Tibial nerve (tissue), 4 donors: ENCODE measurements at regions not wholly inside any gene's neighbourhood (a gene's known extent, or its start where the extent isn't known, plus 50 kb on each side); places are given as distances from the start of the nearest gene placed in this dataset.

ENCODE experiments used
- DNase-seq, 2 donors: peaks; one replicate each; pipeline ENCODE4 v3.0.0-alpha.2; 2019; ENCODE audit warnings: low spot score in 2 of 2
- H3K27ac ChIP-seq, 4 donors: fragments of 200-600 bp; sonication (generic) in 3 of 4; one replicate each; pipeline ENCODE4 v1.5.1; 2017 to 2019; ENCODE audit warnings: mild to moderate bottlenecking in 1 of 4
- H3K27me3 ChIP-seq, 2 donors: fragments of 200-600 bp; sonication (generic) in 1 of 2; one replicate each; pipeline versions ENCODE4 v1.5.1 to v1.6.0; 2017 to 2019
- H3K36me3 ChIP-seq, 3 donors: fragments of 200-600 bp; sonication (generic); one replicate each; pipeline ENCODE4 v1.5.1; 2018 to 2019
- H3K4me1 ChIP-seq, 4 donors: fragments of 200-600 bp; sonication (generic) in 3 of 4; one replicate each; pipeline ENCODE4 v1.5.1; 2017 to 2019
- H3K4me3 ChIP-seq, 4 donors: fragments of 200-600 bp; sonication (generic) in 3 of 4; one replicate each; pipeline ENCODE4 v1.5.1; 2017 to 2019; ENCODE audit warnings: mild to moderate bottlenecking in 1 of 4, moderate library complexity in 1 of 4
- H3K9me3 ChIP-seq, 4 donors: fragments of 200-600 bp; sonication (generic) in 3 of 4; one replicate each; pipeline ENCODE4 v1.5.1; 2017 to 2019
- EP300 ChIP-seq, 2 donors: sonication (generic); formaldehyde crosslinking; IDR thresholded peaks; one replicate each; pipeline ENCODE4 v1.6.1; 2017; ENCODE audit warnings: antibody characterized with exemption in 2 of 2, mild to moderate bottlenecking in 1 of 2
- POLR2A ChIP-seq, 2 donors: fragments of 450-650 bp; IDR thresholded peaks; one replicate each; pipeline ENCODE4 v1.6.1; 2017; ENCODE audit warnings: antibody characterized with exemption in 2 of 2, mild to moderate bottlenecking in 2 of 2, moderate library complexity in 2 of 2
- WGBS, 2 donors: methylation state at CpG; one replicate each; pipeline ENCODE4 v1.1.5; 2018; 5-methylcytosine and 5-hydroxymethylcytosine counted together
- TF ChIP-seq, protein P1 (sequence below), 5 experiments: fragments of 200-600 bp in 3 of 5; fragments of 450-650 bp in 2 of 5; sonication (generic) in 3 of 5; IDR thresholded peaks; one replicate each; pipeline ENCODE4 v1.5.1; 2016 to 2019; ENCODE audit warnings: antibody characterized with exemption in 5 of 5, mild to moderate bottlenecking in 3 of 5, moderate library complexity in 2 of 5

GRCh38 chr6:6998194-6998569 lies 109.6 kb upstream of the RREB1 start:
- 57 to 61% methylated on average over 6 of the region's 6 CpGs for WGBS, 2 donors
- Histone ChIP-seq H3K36me3 (no peaks in the 10 kb centered on the region), H3K27me3 (no peaks in the 10 kb centered on the region), H3K9me3 (peaks cover 0 to 7% (median 0%) of the 10 kb centered on the region in 4 donors), H3K27ac (no peak overlapping the region), H3K4me3 (no peak overlapping the region), H3K4me1 (no peaks in the 10 kb centered on the region)
- DNase-seq = no peak
- no peak for TF ChIP-seq EP300 (IDR thresholded peaks at IDR 0.05)
- TF ChIP-seq, protein P1, sequence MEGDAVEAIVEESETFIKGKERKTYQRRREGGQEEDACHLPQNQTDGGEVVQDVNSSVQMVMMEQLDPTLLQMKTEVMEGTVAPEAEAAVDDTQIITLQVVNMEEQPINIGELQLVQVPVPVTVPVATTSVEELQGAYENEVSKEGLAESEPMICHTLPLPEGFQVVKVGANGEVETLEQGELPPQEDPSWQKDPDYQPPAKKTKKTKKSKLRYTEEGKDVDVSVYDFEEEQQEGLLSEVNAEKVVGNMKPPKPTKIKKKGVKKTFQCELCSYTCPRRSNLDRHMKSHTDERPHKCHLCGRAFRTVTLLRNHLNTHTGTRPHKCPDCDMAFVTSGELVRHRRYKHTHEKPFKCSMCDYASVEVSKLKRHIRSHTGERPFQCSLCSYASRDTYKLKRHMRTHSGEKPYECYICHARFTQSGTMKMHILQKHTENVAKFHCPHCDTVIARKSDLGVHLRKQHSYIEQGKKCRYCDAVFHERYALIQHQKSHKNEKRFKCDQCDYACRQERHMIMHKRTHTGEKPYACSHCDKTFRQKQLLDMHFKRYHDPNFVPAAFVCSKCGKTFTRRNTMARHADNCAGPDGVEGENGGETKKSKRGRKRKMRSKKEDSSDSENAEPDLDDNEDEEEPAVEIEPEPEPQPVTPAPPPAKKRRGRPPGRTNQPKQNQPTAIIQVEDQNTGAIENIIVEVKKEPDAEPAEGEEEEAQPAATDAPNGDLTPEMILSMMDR (IDR thresholded peaks at IDR 0.05) = no peak
- TF ChIP-seq POLR2A (IDR thresholded peaks at IDR 0.05) = no peak

GRCh38 chr6:7000825-7001777 lies 106.7 kb upstream of the RREB1 start:
- Histone ChIP-seq H3K36me3 (no peaks in the 10 kb centered on the region), H3K9me3 (peaks cover 0 to 7% (median 0%) of the 10 kb centered on the region in 4 donors), H3K27me3 (no peaks in the 10 kb centered on the region), H3K27ac (no peak overlapping the region), H3K4me3 (no peak overlapping the region), H3K4me1 (no peaks in the 10 kb centered on the region)
- 90 to 95% methylated on average over 3 of the region's 3 CpGs for WGBS, 2 donors
- TF ChIP-seq EP300 (IDR thresholded peaks at IDR 0.05) = no peak
- TF ChIP-seq, protein P1 (IDR thresholded peaks at IDR 0.05) = no peak
- TF ChIP-seq POLR2A (IDR thresholded peaks at IDR 0.05) = no peak
- no peak for DNase-seq

GRCh38 chr6:7003041-7003440 lies 104.7 kb upstream of the RREB1 start:
- WGBS, 2 donors = 90% methylated on average over 8 to 9 of the region's 9 CpGs
- no peaks in the 10 kb centered on the region for H3K36me3 ChIP-seq

DNA sequence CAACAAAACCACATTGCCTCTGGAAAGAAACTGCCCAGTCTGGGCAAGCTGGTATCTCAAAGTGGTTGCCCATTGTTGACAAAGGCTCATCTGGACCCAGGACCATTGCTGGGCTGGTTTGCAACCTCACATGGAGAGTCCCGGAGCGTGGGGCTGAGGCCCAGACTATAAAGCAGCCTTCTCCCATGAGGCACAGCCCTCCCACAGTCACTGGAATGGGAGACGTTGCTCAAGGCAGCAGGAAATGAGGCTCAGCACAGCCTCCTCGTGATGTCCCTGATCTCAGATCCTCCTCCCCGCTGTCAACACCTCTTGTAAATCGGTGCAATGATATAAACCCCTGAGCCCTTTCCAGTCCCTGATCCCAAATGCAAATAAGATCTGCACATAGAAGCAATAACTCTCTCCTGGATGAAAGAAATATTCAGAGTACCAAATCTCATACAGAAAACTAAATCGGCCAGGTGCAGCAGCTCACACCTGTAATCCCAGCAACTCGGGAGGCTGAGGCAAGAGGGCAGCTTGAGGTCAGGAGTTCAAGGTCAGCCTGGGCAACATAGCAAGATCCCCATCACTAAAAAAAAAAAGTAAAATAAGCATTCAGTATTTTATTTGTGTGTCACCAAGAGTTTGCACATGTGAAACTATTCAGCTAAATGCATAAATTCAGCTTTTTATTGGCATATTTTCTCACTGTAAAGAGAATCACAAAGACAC lies 103.0 kb upstream of the RREB1 start:
- WGBS, 2 donors = 62 to 68% methylated on average over 6 to 8 of the region's 8 CpGs
- no peaks in the 10 kb centered on the region for H3K27me3 ChIP-seq
- no peak overlapping the region for H3K4me3 ChIP-seq
- H3K4me1 ChIP-seq = no peaks in the 10 kb centered on the region
- no peaks in the 10 kb centered on the region for H3K36me3 ChIP-seq
- DNase-seq = no peak
- TF ChIP-seq, protein P1 (IDR thresholded peaks at IDR 0.05) = no peak
- TF ChIP-seq POLR2A (IDR thresholded peaks at IDR 0.05) (no peak), EP300 (IDR thresholded peaks at IDR 0.05) (no peak)
- no peaks in the 10 kb centered on the region for H3K9me3 ChIP-seq
- no peak overlapping the region for H3K27ac ChIP-seq

More at GRCh38 chr6:7003041-7003440, 104.7 kb upstream of the RREB1 start:
- Histone ChIP-seq H3K9me3 (no peaks in the 10 kb centered on the region), H3K27me3 (no peaks in the 10 kb centered on the region), H3K27ac (no peak overlapping the region), H3K4me1 (no peaks in the 10 kb centered on the region), H3K4me3 (no peak overlapping the region)
- TF ChIP-seq EP300 (IDR thresholded peaks at IDR 0.05) (no peak), POLR2A (IDR thresholded peaks at IDR 0.05) (no peak)
- TF ChIP-seq, protein P1 (IDR thresholded peaks at IDR 0.05) = no peak
- no peak for DNase-seq
